Mammary epithelial cell (primary cell): ENCODE measurements at regions not wholly inside any gene's neighbourhood (a gene's known extent, or its start where the extent isn't known, plus 50 kb on each side); places are given as distances from the start of the nearest gene placed in this dataset.

Source experiments
- EZH2 ChIP-seq: IDR thresholded peaks from 2 replicates; pipeline ENCODE4 v1.6.1; 2012; ENCODE audit warnings: low read length, inconsistent platforms, borderline replicate concordance
- TF ChIP-seq, protein P1 (sequence below), 2 donors: IDR thresholded peaks in 1 of 2; conservative IDR thresholded peaks in 1 of 2; 2 replicates each; pipeline ENCODE4 v1.5.1; 2011 to 2012; ENCODE audit warnings: inconsistent platforms in 2 of 2, low read length in 2 of 2, mild to moderate bottlenecking in 2 of 2, control low read depth in 1 of 2, low read depth in 1 of 2; ENCODE audit not compliant: insufficient read depth in 1 of 2; ENCODE audit errors: extremely low read depth in 1 of 2

GRCh38 chr3:80649170-80649569 lies 881.4 kb upstream of the ROBO1 start:
- no peak for TF ChIP-seq EZH2
- TF ChIP-seq, protein P1, sequence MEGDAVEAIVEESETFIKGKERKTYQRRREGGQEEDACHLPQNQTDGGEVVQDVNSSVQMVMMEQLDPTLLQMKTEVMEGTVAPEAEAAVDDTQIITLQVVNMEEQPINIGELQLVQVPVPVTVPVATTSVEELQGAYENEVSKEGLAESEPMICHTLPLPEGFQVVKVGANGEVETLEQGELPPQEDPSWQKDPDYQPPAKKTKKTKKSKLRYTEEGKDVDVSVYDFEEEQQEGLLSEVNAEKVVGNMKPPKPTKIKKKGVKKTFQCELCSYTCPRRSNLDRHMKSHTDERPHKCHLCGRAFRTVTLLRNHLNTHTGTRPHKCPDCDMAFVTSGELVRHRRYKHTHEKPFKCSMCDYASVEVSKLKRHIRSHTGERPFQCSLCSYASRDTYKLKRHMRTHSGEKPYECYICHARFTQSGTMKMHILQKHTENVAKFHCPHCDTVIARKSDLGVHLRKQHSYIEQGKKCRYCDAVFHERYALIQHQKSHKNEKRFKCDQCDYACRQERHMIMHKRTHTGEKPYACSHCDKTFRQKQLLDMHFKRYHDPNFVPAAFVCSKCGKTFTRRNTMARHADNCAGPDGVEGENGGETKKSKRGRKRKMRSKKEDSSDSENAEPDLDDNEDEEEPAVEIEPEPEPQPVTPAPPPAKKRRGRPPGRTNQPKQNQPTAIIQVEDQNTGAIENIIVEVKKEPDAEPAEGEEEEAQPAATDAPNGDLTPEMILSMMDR (conservative IDR thresholded peaks at IDR 0.05 in 1 of 2, IDR thresholded peaks at IDR 0.05 in 1 of 2; ENCODE audit: extremely low read depth in 1 of 2, insufficient read depth in 1 of 2, low read depth in 1 of 2, low read length in 2 of 2): no peak
